ENCODE measurements at regions not wholly inside any gene's neighbourhood (a gene's known extent, or its start where the extent isn't known, plus 50 kb on each side); places are given as distances from the start of the nearest gene placed in this dataset.
"Not testable (repeated sequence)": the region's sequence is repeated elsewhere in the genome, so short reads cannot be mapped to it uniquely, and the experiment has no call there.

GRCh38 chr14:104303705-104304425 lies 165.5 kb downstream of the KIF26A start:
- FAIRE-seq: no peak
- TF ChIP-seq POLR2AphosphoS5 (IDR thresholded peaks at IDR 0.05; ENCODE audit: low read depth, low read length) (no peak), POLR2A (IDR thresholded peaks at IDR 0.05; ENCODE audit: low read depth, low read length) (no peak), TAF1 (IDR thresholded peaks at IDR 0.05; ENCODE audit: borderline replicate concordance, low read depth, low read length) (no peak)
- no peak for DNase-seq (ENCODE audit: insufficient read length)

GRCh38 chr14:104304451-104305351 lies 166.3 kb downstream of the KIF26A start:
- no peak for FAIRE-seq

GRCh38 chr14:104305511-104306449 lies 167.4 kb downstream of the KIF26A start:
- FAIRE-seq: no peak
- TF ChIP-seq POLR2AphosphoS5 (IDR thresholded peaks at IDR 0.05; ENCODE audit: low read depth, low read length) (no peak), TAF1 (IDR thresholded peaks at IDR 0.05; ENCODE audit: borderline replicate concordance, low read depth, low read length) (no peak), POLR2A (IDR thresholded peaks at IDR 0.05; ENCODE audit: low read depth, low read length) (no peak)
- no peak for DNase-seq (ENCODE audit: insufficient read length)

More at GRCh38 chr14:104304451-104305351, 166.3 kb downstream of the KIF26A start:
- DNase-seq (ENCODE audit: insufficient read length): no peak
- TF ChIP-seq TAF1 (IDR thresholded peaks at IDR 0.05; ENCODE audit: borderline replicate concordance, low read depth, low read length) (no peak), POLR2A (IDR thresholded peaks at IDR 0.05; ENCODE audit: low read depth, low read length) (no peak), POLR2AphosphoS5 (IDR thresholded peaks at IDR 0.05; ENCODE audit: low read depth, low read length) (no peak)

- DNase-seq (ENCODE audit: insufficient read length) (no peak), FAIRE-seq (no peak)
- TF ChIP-seq TAF1 (IDR thresholded peaks at IDR 0.05; ENCODE audit: borderline replicate concordance, low read depth, low read length) (no peak), POLR2AphosphoS5 (IDR thresholded peaks at IDR 0.05; ENCODE audit: low read depth, low read length) (no peak), POLR2A (IDR thresholded peaks at IDR 0.05; ENCODE audit: low read depth, low read length) (no peak)
Observed at GRCh38 chr14:104306450-104307040, 168.2 kb downstream of the KIF26A start.

- DNase-seq (ENCODE audit: insufficient read length): no peak
- FAIRE-seq: no peak
Observed at GRCh38 chr14:104307246-104307626, 168.8 kb downstream of the KIF26A start.

GRCh38 chr14:104307627-104308401 lies 169.4 kb downstream of the KIF26A start:
- DNase-seq (ENCODE audit: insufficient read length) (no peak), FAIRE-seq (no peak)
- TF ChIP-seq POLR2A (IDR thresholded peaks at IDR 0.05; ENCODE audit: low read depth, low read length): no peak
- no peak for TF ChIP-seq POLR2AphosphoS5 (IDR thresholded peaks at IDR 0.05; ENCODE audit: low read depth, low read length)
- TF ChIP-seq TAF1 (IDR thresholded peaks at IDR 0.05; ENCODE audit: borderline replicate concordance, low read depth, low read length): no peak

More at GRCh38 chr14:104307246-104307626, 168.8 kb downstream of the KIF26A start:
- TF ChIP-seq POLR2A (IDR thresholded peaks at IDR 0.05; ENCODE audit: low read depth, low read length) (no peak), POLR2AphosphoS5 (IDR thresholded peaks at IDR 0.05; ENCODE audit: low read depth, low read length) (no peak), TAF1 (IDR thresholded peaks at IDR 0.05; ENCODE audit: borderline replicate concordance, low read depth, low read length) (no peak)

- not testable (repeated sequence) for FAIRE-seq; DNase-seq (ENCODE audit: insufficient read length)
Observed at GRCh38 chr14:104308534-104308933, 170.1 kb downstream of the KIF26A start.

- FAIRE-seq (no peak), DNase-seq (ENCODE audit: insufficient read length) (no peak)
- no peak for TF ChIP-seq POLR2A (IDR thresholded peaks at IDR 0.05; ENCODE audit: low read depth, low read length)
- TF ChIP-seq POLR2AphosphoS5 (IDR thresholded peaks at IDR 0.05; ENCODE audit: low read depth, low read length): no peak
- no peak for TF ChIP-seq TAF1 (IDR thresholded peaks at IDR 0.05; ENCODE audit: borderline replicate concordance, low read depth, low read length)
Observed at GRCh38 chr14:104309657-104310369, 171.4 kb downstream of the KIF26A start.

- TF ChIP-seq POLR2AphosphoS5 (IDR thresholded peaks at IDR 0.05; ENCODE audit: low read depth, low read length) (no peak), POLR2A (IDR thresholded peaks at IDR 0.05; ENCODE audit: low read depth, low read length) (no peak), TAF1 (IDR thresholded peaks at IDR 0.05; ENCODE audit: borderline replicate concordance, low read depth, low read length) (no peak)
- DNase-seq (ENCODE audit: insufficient read length) (no peak), FAIRE-seq (no peak)
Observed at GRCh38 chr14:104311358-104311757, 173.0 kb downstream of the KIF26A start.

Measured in GM12892 (cell line).